DND-41 (cell line): ENCODE measurements at regions not wholly inside any gene's neighbourhood (a gene's known extent, or its start where the extent isn't known, plus 50 kb on each side); places are given as distances from the start of the nearest gene placed in this dataset.

Source experiments
- CTCF ChIP-seq: IDR thresholded peaks from 2 replicates; pipeline ENCODE4 v1.5.1; 2012; ENCODE audit warnings: borderline replicate concordance, low read length, moderate library complexity, mild to moderate bottlenecking; ENCODE audit not compliant: poor library complexity, severe bottlenecking; ENCODE audit errors: extremely low read depth
- EZH2 ChIP-seq: IDR thresholded peaks from 3 replicates; pipeline ENCODE4 v1.6.1; 2012; ENCODE audit warnings: borderline replicate concordance, low read depth, mild to moderate bottlenecking, moderate library complexity, low read length, inconsistent platforms; ENCODE audit not compliant: severe bottlenecking

- no peak for TF ChIP-seq CTCF
- TF ChIP-seq EZH2 = no peak
These were observed 99.7 kb downstream of the ABHD5 start for GRCh38 chr3:43790476-43790875.
